ENCODE measurements at regions not wholly inside any gene's neighbourhood (a gene's known extent, or its start where the extent isn't known, plus 50 kb on each side); places are given as distances from the start of the nearest gene placed in this dataset.
A peak's percentile ranks its signal among the peaks of the same experiment; 100 is the strongest.

GRCh38 chr21:26769613-26770188 is 75.5 kb downstream of the ADAMTS1 start:
- no peak overlapping the region for H4K91ac ChIP-seq (ENCODE audit: insufficient read depth, low read depth, low read length)
- H3K27me3 ChIP-seq (ENCODE audit: control insufficient read depth, insufficient read depth, low read length), result no peaks in the 10 kb centered on the region
- H2BK120ac ChIP-seq (ENCODE audit: low read depth, low read length), result no peak overlapping the region
- no peak overlapping the region for H3K23ac ChIP-seq (ENCODE audit: low read depth, low read length)
- no peak overlapping the region for H3K27ac ChIP-seq (ENCODE audit: insufficient read depth, low read length)
- H3K4me1 ChIP-seq (ENCODE audit: control insufficient read depth, insufficient read depth, low read length), result no peaks in the 10 kb centered on the region
- ChIA-PET POLR2A (ENCODE audit: unreplicated experiment) (no interaction called here), CTCF (no interaction called here)
- ATAC-seq (ENCODE audit: low read depth), result peak; percentile 75
- in situ Hi-C loops (cut with MboI; ENCODE audit: low sequenced_read_pairs) (loop anchor here (5.0 kb wide), 1 partner anchor 73 kb away; no protein-coding TSS in a partner anchor), intact Hi-C loops (cut with micrococcal nuclease) (loop anchor here (1.0 kb wide), 2 partner anchors 17 to 66 kb away; no protein-coding TSS in a partner anchor), dilution Hi-C loops (cut with HindIII; ENCODE audit: low sequenced_read_pairs, unreplicated experiment) (no loop called here)
- no peak overlapping the region for H3K4me2 ChIP-seq (ENCODE audit: low read depth, low read length)
- no peak for TF ChIP-seq RFX5 (IDR thresholded peaks at IDR 0.05; ENCODE audit: low read depth, low read length)
- peak; percentile 72 for TF ChIP-seq SMC3 (IDR thresholded peaks at IDR 0.05; ENCODE audit: low read depth, low read length)
- TF ChIP-seq RAD21 (IDR thresholded peaks at IDR 0.05; ENCODE audit: low read length), result peak; percentile 66
- TF ChIP-seq MAZ (IDR thresholded peaks at IDR 0.05; ENCODE audit: borderline replicate concordance, low read depth, low read length), result no peak
- TF ChIP-seq CTCF (conservative IDR thresholded peaks at IDR 0.05; ENCODE audit: low read depth, low read length), result peak; percentile 72
- WGBS, 2 experiments (ENCODE audit: extremely low coverage in 2 of 2, insufficient read length in 1 of 2), result no CpG with 5 or more reads among the region's 6 CpGs
- no peaks in the 10 kb centered on the region for H3K36me3 ChIP-seq (ENCODE audit: control insufficient read depth, insufficient read depth, low read length)
- no peaks in the 10 kb centered on the region for H3K9me1 ChIP-seq (ENCODE audit: insufficient read depth, low read length)
- H4K5ac ChIP-seq (ENCODE audit: low read depth, low read length), result no peak overlapping the region
- H3K9ac ChIP-seq (ENCODE audit: low read depth, low read length), result no peak overlapping the region
- no peak overlapping the region for H3K18ac ChIP-seq (ENCODE audit: low read depth, low read length)
- H3K14ac ChIP-seq (replicated peaks; ENCODE audit: low read depth, low read length), result no peak overlapping the region
- no peak overlapping the region for H2AK5ac ChIP-seq (ENCODE audit: low read depth, low read length)
- no peaks in the 10 kb centered on the region for H3K9me3 ChIP-seq (ENCODE audit: control insufficient read depth, insufficient read depth, low read length)
- H4K8ac ChIP-seq (ENCODE audit: low read depth in 2 of 2, low read length in 2 of 2), result no peak overlapping the region; a peak in 1 of 4 replicates
- H2BK20ac ChIP-seq (ENCODE audit: low read depth, low read length), result no peak overlapping the region
- no peak overlapping the region for H3K4me3 ChIP-seq (ENCODE audit: insufficient read depth, low read depth, low read length)
- no peak overlapping the region for H2AFZ ChIP-seq (replicated peaks; ENCODE audit: low read length, poor library complexity)
- no peak overlapping the region for H3K4ac ChIP-seq (ENCODE audit: low read depth, low read length)
- no TSS peak for BruUV-seq (replicated peaks)
- H3K56ac ChIP-seq (ENCODE audit: extremely low read depth, insufficient read depth, low read length), result no peak overlapping the region
- peak; percentile 73 for DNase-seq
- H2BK5ac ChIP-seq (ENCODE audit: low read depth, low read length, poor library complexity, severe bottlenecking), result no peak overlapping the region
- H2AK9ac ChIP-seq (replicated peaks; ENCODE audit: low read depth, low read length, poor library complexity), result no peak overlapping the region
- no peaks in the 10 kb centered on the region for H4K20me1 ChIP-seq (ENCODE audit: insufficient read depth, low read length)
- H2BK15ac ChIP-seq (ENCODE audit: low read depth, low read length), result no peak overlapping the region
- H3K79me1 ChIP-seq (ENCODE audit: low read depth in 1 of 2, low read length in 2 of 2), result no peaks in the 10 kb centered on the region
